ENCODE measurements at regions not wholly inside any gene's neighbourhood (a gene's known extent, or its start where the extent isn't known, plus 50 kb on each side); places are given as distances from the start of the nearest gene placed in this dataset.

- peaks cover 0 to 2% (median 0%) of the 10 kb centered on the region in 3 donors for H3K36me3 Mint-ChIP-seq
- H3K9me3 Mint-ChIP-seq, result no peaks in the 10 kb centered on the region
- POLR2A ChIA-PET, result no interaction called here
- H3K27me3 Mint-ChIP-seq, result peaks cover 9 to 45% (median 27%) of the 10 kb centered on the region in 5 donors
- H3K4me3 Mint-ChIP-seq, result no peak overlapping the region
- DNase-seq (no peak), ATAC-seq (no peak)
- no peak overlapping the region for H3K27ac Mint-ChIP-seq
- no peaks in the 10 kb centered on the region for H3K4me1 Mint-ChIP-seq
Observed at GRCh38 chr11:32039149-32039548, 51.7 kb upstream of the RCN1 start.

DNA sequence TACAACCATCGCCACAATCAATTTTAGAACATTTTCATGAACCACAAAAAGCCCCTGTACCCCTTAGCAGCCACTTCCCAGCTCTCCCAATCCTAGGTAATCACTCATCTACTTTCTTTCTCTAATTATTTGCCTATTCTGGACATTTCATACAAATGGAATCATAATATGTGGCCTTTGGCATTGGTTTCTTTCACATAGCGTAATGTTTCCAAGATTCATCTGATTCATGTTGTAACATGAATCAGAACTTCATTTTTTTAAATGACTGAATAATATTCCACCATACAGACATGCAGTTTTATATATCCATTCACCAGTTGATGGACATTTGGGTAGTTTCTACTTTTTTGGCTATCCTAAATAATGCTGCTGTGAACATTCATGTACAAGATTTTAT, 56.2 kb upstream of the RCN1 start:
- H3K4me1 Mint-ChIP-seq, result no peaks in the 10 kb centered on the region
- POLR2A ChIA-PET, result no interaction called here
- no peak overlapping the region for H3K4me3 Mint-ChIP-seq
- H3K27me3 Mint-ChIP-seq, result peaks cover 10 to 45% (median 17%) of the 10 kb centered on the region in 5 donors
- no peaks in the 10 kb centered on the region for H3K9me3 Mint-ChIP-seq
- H3K27ac Mint-ChIP-seq, result no peak overlapping the region
- peaks cover 0 to 2% (median 0%) of the 10 kb centered on the region in 3 donors for H3K36me3 Mint-ChIP-seq
- ATAC-seq, result no peak
- no peak for DNase-seq

DNA sequence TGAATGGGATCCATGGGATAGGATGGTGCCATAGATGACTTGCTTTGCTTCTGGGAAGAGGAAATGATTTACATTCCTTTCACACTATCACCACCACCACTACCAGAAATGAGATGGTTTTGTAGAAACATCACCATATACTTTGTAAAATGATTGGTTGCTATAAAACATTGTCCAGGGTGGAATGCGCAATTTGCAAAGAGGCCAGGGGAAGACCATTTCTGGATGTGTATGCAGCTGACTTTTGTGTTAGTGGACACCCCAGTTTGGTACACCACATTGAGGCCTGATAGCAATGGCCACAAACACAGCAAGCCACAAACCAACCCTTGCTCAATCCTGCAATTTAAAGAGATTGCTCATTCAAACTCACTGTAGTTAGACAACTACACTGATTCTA, 56.7 kb upstream of the RCN1 start:
- no peak for DNase-seq
- POLR2A ChIA-PET, result no interaction called here
- Mint-ChIP-seq H3K4me1 (no peaks in the 10 kb centered on the region), H3K36me3 (peaks cover 0 to 2% (median 0%) of the 10 kb centered on the region in 3 donors), H3K4me3 (no peak overlapping the region), H3K27me3 (peaks cover 9 to 44% (median 16%) of the 10 kb centered on the region in 5 donors), H3K27ac (no peak overlapping the region), H3K9me3 (no peaks in the 10 kb centered on the region)
- ATAC-seq, result no peak

DNA sequence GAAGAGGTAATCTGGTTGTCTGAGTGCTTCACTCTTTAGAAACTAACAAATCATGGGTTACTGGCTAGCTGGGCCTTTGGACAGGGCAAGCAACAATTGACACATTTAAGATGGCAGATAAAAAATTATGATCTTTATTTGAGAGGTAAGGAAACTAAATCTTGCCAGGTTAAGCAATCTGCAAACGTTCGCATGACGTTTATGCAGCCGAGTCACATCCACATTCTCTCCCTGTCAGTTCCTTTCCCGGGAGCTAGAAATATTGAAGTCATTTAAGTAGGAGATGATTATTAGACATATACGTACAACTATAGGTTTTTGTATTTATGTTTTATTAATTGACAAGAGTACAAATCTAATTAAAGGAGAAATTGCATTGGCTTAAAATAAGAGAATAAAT, 57.4 kb upstream of the RCN1 start:
- POLR2A ChIA-PET, result no interaction called here
- DNase-seq, result no peak
- H3K27ac Mint-ChIP-seq, result no peak overlapping the region
- peaks cover 8 to 44% (median 20%) of the 10 kb centered on the region in 5 donors for H3K27me3 Mint-ChIP-seq
- ATAC-seq, result no peak
- H3K4me3 Mint-ChIP-seq, result no peak overlapping the region
- no peaks in the 10 kb centered on the region for H3K4me1 Mint-ChIP-seq
- peaks cover 0 to 2% (median 0%) of the 10 kb centered on the region in 3 donors for H3K36me3 Mint-ChIP-seq
- no peaks in the 10 kb centered on the region for H3K9me3 Mint-ChIP-seq

- peaks cover 0 to 2% (median 0%) of the 10 kb centered on the region in 3 donors for H3K36me3 Mint-ChIP-seq
- DNase-seq (no peak), ATAC-seq (no peak)
- no peaks in the 10 kb centered on the region for H3K9me3 Mint-ChIP-seq
- H3K4me1 Mint-ChIP-seq, result no peaks in the 10 kb centered on the region
- H3K27me3 Mint-ChIP-seq, result peaks cover 8 to 44% (median 17%) of the 10 kb centered on the region in 5 donors
- H3K4me3 Mint-ChIP-seq, result no peak overlapping the region
- POLR2A ChIA-PET, result no interaction called here
- H3K27ac Mint-ChIP-seq, result no peak overlapping the region
Observed at GRCh38 chr11:32033067-32033466, 57.8 kb upstream of the RCN1 start.

- Mint-ChIP-seq H3K4me1 (no peaks in the 10 kb centered on the region), H3K27ac (no peak overlapping the region), H3K36me3 (peaks cover 0 to 2% (median 0%) of the 10 kb centered on the region in 3 donors), H3K27me3 (peaks cover 8 to 50% (median 16%) of the 10 kb centered on the region in 5 donors), H3K9me3 (no peaks in the 10 kb centered on the region), H3K4me3 (no peak overlapping the region)
- DNase-seq (no peak), ATAC-seq (no peak)
- POLR2A ChIA-PET, result no interaction called here
Observed at GRCh38 chr11:32032478-32032877, 58.4 kb upstream of the RCN1 start.

GRCh38 chr11:32032052-32032451, 58.8 kb upstream of the RCN1 start:
- DNase-seq, result no peak
- peaks cover 5 to 53% (median 14%) of the 10 kb centered on the region in 5 donors for H3K27me3 Mint-ChIP-seq
- no peak for ATAC-seq
- no peaks in the 10 kb centered on the region for H3K9me3 Mint-ChIP-seq
- H3K4me3 Mint-ChIP-seq, result no peak overlapping the region
- POLR2A ChIA-PET, result no interaction called here
- no peaks in the 10 kb centered on the region for H3K4me1 Mint-ChIP-seq
- no peak overlapping the region for H3K27ac Mint-ChIP-seq
- no peaks in the 10 kb centered on the region for H3K36me3 Mint-ChIP-seq

- Mint-ChIP-seq H3K27me3 (peaks cover 7 to 53% (median 16%) of the 10 kb centered on the region in 5 donors), H3K27ac (no peak overlapping the region), H3K4me1 (no peaks in the 10 kb centered on the region), H3K4me3 (no peak overlapping the region), H3K36me3 (no peaks in the 10 kb centered on the region), H3K9me3 (no peaks in the 10 kb centered on the region)
- ATAC-seq (no peak), DNase-seq (no peak)
- POLR2A ChIA-PET, result no interaction called here
Observed at GRCh38 chr11:32030875-32031503, 59.9 kb upstream of the RCN1 start.

GRCh38 chr11:32029721-32030120, 61.2 kb upstream of the RCN1 start:
- no peaks in the 10 kb centered on the region for H3K36me3 Mint-ChIP-seq
- ATAC-seq (no peak), DNase-seq (no peak)
- peaks cover 7 to 47% (median 10%) of the 10 kb centered on the region in 5 donors for H3K27me3 Mint-ChIP-seq
- H3K4me1 Mint-ChIP-seq, result no peaks in the 10 kb centered on the region
- H3K27ac Mint-ChIP-seq, result no peak overlapping the region
- no peak overlapping the region for H3K4me3 Mint-ChIP-seq
- no peaks in the 10 kb centered on the region for H3K9me3 Mint-ChIP-seq
- POLR2A ChIA-PET, result no interaction called here

DNA sequence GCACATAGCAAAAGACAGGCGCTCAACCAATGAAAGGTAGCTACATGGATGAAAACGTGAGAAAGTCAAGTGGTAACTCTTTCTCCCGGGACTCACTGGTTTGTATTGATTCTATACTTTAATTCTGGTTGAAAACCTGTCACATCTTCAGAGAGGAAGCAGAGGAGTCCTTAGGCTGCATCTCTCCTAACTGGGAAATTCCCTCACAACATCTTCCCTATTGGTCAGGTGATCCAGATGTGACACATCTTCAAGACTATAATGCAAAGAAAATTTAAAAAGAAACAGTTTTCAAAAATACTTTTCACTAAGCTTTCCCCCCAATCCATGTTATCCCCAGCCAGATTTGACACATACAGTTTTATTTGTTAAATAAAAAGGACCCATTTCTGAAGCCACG, 62.7 kb upstream of the RCN1 start:
- peaks cover 6 to 39% (median 9%) of the 10 kb centered on the region in 5 donors for H3K27me3 Mint-ChIP-seq
- no peaks in the 10 kb centered on the region for H3K36me3 Mint-ChIP-seq
- POLR2A ChIA-PET, result no interaction called here
- ATAC-seq (no peak), DNase-seq (no peak)
- H3K4me3 Mint-ChIP-seq, result no peak overlapping the region
- no peak overlapping the region for H3K27ac Mint-ChIP-seq
- no peaks in the 10 kb centered on the region for H3K9me3 Mint-ChIP-seq
- no peaks in the 10 kb centered on the region for H3K4me1 Mint-ChIP-seq

- Mint-ChIP-seq H3K4me1 (no peaks in the 10 kb centered on the region), H3K9me3 (no peaks in the 10 kb centered on the region), H3K27ac (no peak overlapping the region), H3K27me3 (peaks cover under 1 to 32% (median 9%) of the 10 kb centered on the region in 5 donors), H3K36me3 (no peaks in the 10 kb centered on the region), H3K4me3 (no peak overlapping the region)
- DNase-seq (no peak), ATAC-seq (no peak)
- POLR2A ChIA-PET, result no interaction called here
Observed at GRCh38 chr11:32026766-32027165, 64.1 kb upstream of the RCN1 start.

DNA sequence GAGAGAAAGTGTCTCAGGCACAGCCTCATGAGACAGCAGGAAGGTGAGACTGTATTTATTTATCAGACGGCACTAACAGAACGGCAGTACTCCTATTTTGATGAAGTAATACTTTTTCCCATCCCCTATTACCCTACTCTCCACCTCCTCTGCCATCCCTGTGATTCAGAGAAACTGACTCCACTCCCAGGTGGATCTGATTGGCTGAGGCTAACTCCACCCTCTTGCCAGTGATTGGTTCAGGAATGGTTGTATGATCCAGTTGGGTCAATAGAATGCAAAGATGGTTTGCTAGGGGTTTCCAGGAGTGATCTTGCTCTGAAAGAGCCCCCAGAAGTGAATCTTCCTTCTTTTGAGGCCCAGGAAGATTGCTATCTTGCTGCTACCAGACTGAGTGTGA, 65.9 kb upstream of the RCN1 start:
- H3K27ac Mint-ChIP-seq, result no peak overlapping the region
- peaks cover 2 to 30% (median 6%) of the 10 kb centered on the region in 5 donors for H3K27me3 Mint-ChIP-seq
- no peaks in the 10 kb centered on the region for H3K4me1 Mint-ChIP-seq
- DNase-seq (no peak), ATAC-seq (no peak)
- no peaks in the 10 kb centered on the region for H3K36me3 Mint-ChIP-seq
- peaks cover 0 to 3% (median 0%) of the 10 kb centered on the region in 9 donors for H3K9me3 Mint-ChIP-seq
- POLR2A ChIA-PET, result no interaction called here
- H3K4me3 Mint-ChIP-seq, result no peak overlapping the region

DNA sequence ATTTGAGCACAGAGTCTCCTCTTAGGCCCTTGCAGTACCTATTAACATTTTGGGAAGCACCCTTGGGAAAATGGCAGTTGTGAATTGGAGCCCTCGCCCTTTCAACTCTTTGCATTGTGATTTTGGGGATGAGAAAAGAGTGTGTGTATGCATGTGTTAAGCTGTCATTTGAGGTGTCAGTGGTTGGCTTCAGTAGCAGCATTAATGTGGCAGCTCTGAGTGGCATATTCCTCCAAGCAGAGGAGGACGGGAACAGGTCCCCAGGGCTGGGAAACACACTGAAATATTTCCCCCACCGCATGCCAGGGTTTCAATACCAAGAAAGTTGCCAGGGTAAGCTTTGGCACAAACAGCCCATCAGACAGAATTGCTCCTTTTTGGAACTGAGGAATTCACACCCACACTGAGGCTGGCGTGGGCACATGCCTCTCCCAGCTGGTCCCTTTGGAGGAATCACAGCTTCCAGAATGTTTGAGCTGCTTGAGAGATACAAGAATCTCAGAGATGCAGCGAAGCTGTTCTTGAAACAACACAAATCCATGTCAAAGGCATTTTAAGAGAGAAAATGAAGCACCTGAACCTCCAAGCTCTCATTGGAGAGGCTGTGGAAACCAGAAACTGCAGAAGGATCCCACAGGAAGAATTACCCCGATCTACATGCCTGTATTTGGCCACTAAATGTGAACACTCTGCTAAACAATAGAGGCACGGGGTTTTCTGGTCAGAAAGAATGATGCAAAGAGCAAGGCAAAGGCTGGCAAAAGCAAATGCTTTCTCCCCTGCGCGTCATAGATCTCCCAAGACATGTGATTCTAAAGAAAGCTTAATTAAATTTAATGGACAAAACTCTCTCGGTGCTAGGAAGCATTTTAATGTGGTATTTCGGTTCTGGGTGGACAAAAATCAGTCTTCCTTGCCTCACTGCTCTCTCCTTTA, 67.2 kb upstream of the RCN1 start:
- POLR2A ChIA-PET, result no interaction called here
- Mint-ChIP-seq H3K27me3 (peaks cover 2 to 21% (median 6%) of the 10 kb centered on the region in 5 donors), H3K4me3 (no peak overlapping the region), H3K9me3 (peaks cover 0 to 3% (median 0%) of the 10 kb centered on the region in 9 donors), H3K4me1 (no peaks in the 10 kb centered on the region), H3K36me3 (no peaks in the 10 kb centered on the region), H3K27ac (no peak overlapping the region)
- no peak for DNase-seq
- ATAC-seq, result no peak
